AG10803 (cell line): ENCODE measurements at regions not wholly inside any gene's neighbourhood (a gene's known extent, or its start where the extent isn't known, plus 50 kb on each side); places are given as distances from the start of the nearest gene placed in this dataset.
A peak's percentile ranks its signal among the peaks of the same experiment; 100 is the strongest.

Experiments
- DNase-seq: peaks from one replicate; pipeline ENCODE4 v3.0.0; 2010; ENCODE audit warnings: low read depth
- H3K4me3 ChIP-seq: 2 replicates; pipeline ENCODE4 v1.5.1; 2011; ENCODE audit warnings: mild to moderate bottlenecking, low read length, control low read depth
- CTCF ChIP-seq: conservative IDR thresholded peaks from 2 replicates; pipeline ENCODE4 v1.5.1; 2011; ENCODE audit warnings: mild to moderate bottlenecking, low read length, control low read depth, inconsistent platforms

GRCh38 chrX:45363596-45363995 is 162.9 kb upstream of the DIPK2B start:
- no peak for TF ChIP-seq CTCF
- H3K4me3 ChIP-seq, result no peak overlapping the region
- no peak for DNase-seq

GRCh38 chrX:45360571-45360970 is 159.9 kb upstream of the DIPK2B start:
- DNase-seq, result no peak
- TF ChIP-seq CTCF, result no peak
- no peak overlapping the region for H3K4me3 ChIP-seq

GRCh38 chrX:45358392-45358791 is 157.7 kb upstream of the DIPK2B start:
- TF ChIP-seq CTCF, result no peak
- DNase-seq, result no peak
- H3K4me3 ChIP-seq, result no peak overlapping the region

- peak; percentile 81 for DNase-seq
- no peak for TF ChIP-seq CTCF
- H3K4me3 ChIP-seq, result no peak overlapping the region
Measured at GRCh38 chrX:45353456-45353855, 152.8 kb upstream of the DIPK2B start.

- TF ChIP-seq CTCF, result no peak
- peak; percentile 59 for DNase-seq
- H3K4me3 ChIP-seq, result no peak overlapping the region
Measured at GRCh38 chrX:45352611-45353010, 151.9 kb upstream of the DIPK2B start.

GRCh38 chrX:45351478-45351877 is 150.8 kb upstream of the DIPK2B start:
- peak; percentile 88 for DNase-seq
- H3K4me3 ChIP-seq, result no peak overlapping the region
- no peak for TF ChIP-seq CTCF

GRCh38 chrX:45348296-45348695 is 147.6 kb upstream of the DIPK2B start:
- no peak overlapping the region for H3K4me3 ChIP-seq
- TF ChIP-seq CTCF, result no peak
- DNase-seq, result peak; percentile 48
